HG03175 (cell line): ENCODE measurements at regions not wholly inside any gene's neighbourhood (a gene's known extent, or its start where the extent isn't known, plus 50 kb on each side); places are given as distances from the start of the nearest gene placed in this dataset.

Experiments
- ATAC-seq: cut with Tn5 transposase; IDR thresholded peaks from one replicate; pipeline ENCODE4 v1.9.1; 2021; ENCODE audit warnings: mild to moderate bottlenecking, moderate library complexity; ENCODE audit not compliant: unreplicated experiment

- ATAC-seq: no peak
Observed at GRCh38 chr1:67582625-67583461, 102.2 kb upstream of the GADD45A start.

- no peak for ATAC-seq
Observed at GRCh38 chr1:67583462-67583950, 101.5 kb upstream of the GADD45A start.

- ATAC-seq: no peak
Observed at GRCh38 chr1:67584938-67585337, 100.1 kb upstream of the GADD45A start.

- ATAC-seq: no peak
Observed at GRCh38 chr1:67586596-67586995, 98.4 kb upstream of the GADD45A start.

GRCh38 chr1:67588178-67588855, 96.7 kb upstream of the GADD45A start:
- no peak for ATAC-seq

GRCh38 chr1:67589519-67590233, 95.3 kb upstream of the GADD45A start:
- ATAC-seq: no peak

- ATAC-seq: no peak
Observed at GRCh38 chr1:67590329-67590728, 94.7 kb upstream of the GADD45A start.

GRCh38 chr1:67594764-67595163, 90.2 kb upstream of the GADD45A start:
- no peak for ATAC-seq

GRCh38 chr1:67596674-67597073, 88.3 kb upstream of the GADD45A start:
- ATAC-seq: no peak

- ATAC-seq: no peak
Observed at GRCh38 chr1:67597336-67597735, 87.7 kb upstream of the GADD45A start.

- ATAC-seq: no peak
Observed at GRCh38 chr1:67599085-67599484, 85.9 kb upstream of the GADD45A start.

GRCh38 chr1:67601539-67601938, 83.5 kb upstream of the GADD45A start:
- ATAC-seq: no peak

GRCh38 chr1:67601955-67602354, 83.0 kb upstream of the GADD45A start:
- no peak for ATAC-seq

GRCh38 chr1:67604778-67605177, 80.2 kb upstream of the GADD45A start:
- ATAC-seq: no peak

GRCh38 chr1:67605209-67605780, 79.7 kb upstream of the GADD45A start:
- no peak for ATAC-seq

GRCh38 chr1:67607286-67607685, 77.7 kb upstream of the GADD45A start:
- no peak for ATAC-seq

GRCh38 chr1:67607699-67608098, 77.3 kb upstream of the GADD45A start:
- no peak for ATAC-seq

GRCh38 chr1:67608661-67609576, 76.1 kb upstream of the GADD45A start:
- no peak for ATAC-seq

GRCh38 chr1:67609577-67610341, 75.2 kb upstream of the GADD45A start:
- ATAC-seq: no peak
